NCI-H345 (cell line): ENCODE measurements at regions not wholly inside any gene's neighbourhood (a gene's known extent, or its start where the extent isn't known, plus 50 kb on each side); places are given as distances from the start of the nearest gene placed in this dataset.
"Not testable (repeated sequence)": the region's sequence is repeated elsewhere in the genome, so short reads cannot be mapped to it uniquely, and the experiment has no call there.

Experiments used
- DNase-seq: peaks from one replicate; lab custom pipeline; 2025; lab: John Stamatoyannopoulos, UW

GRCh38 chr2:231644426-231644825 lies 51.8 kb downstream of the TEX44 start:
- no peak for DNase-seq

GRCh38 chr2:231646476-231646875 lies 53.8 kb downstream of the TEX44 start:
- DNase-seq = no peak

GRCh38 chr2:231648579-231649174 lies 56.0 kb downstream of the TEX44 start:
- peak; percentile 45 for DNase-seq

- not testable (repeated sequence) for DNase-seq
Observed at GRCh38 chr2:231651561-231651960, 56.8 kb upstream of the PTMA start.

- DNase-seq = no peak
Observed at GRCh38 chr2:231655488-231655887, 52.8 kb upstream of the PTMA start.

GRCh38 chr2:231655894-231656293 lies 52.4 kb upstream of the PTMA start:
- peak; percentile 27 for DNase-seq
